WTC11 (cell line): ENCODE measurements at regions not wholly inside any gene's neighbourhood (a gene's known extent, or its start where the extent isn't known, plus 50 kb on each side); places are given as distances from the start of the nearest gene placed in this dataset.

Source experiments
- ATAC-seq: fragments of 200-7000 bp; cut with Tn5 transposase; 2 replicates; pipeline ENCODE4 v1.10.0; 2021; ENCODE audit warnings: mild to moderate bottlenecking, moderate library complexity
- CTCF ChIA-PET: fragments of 300-600 bp; sonication (Branson Sonifier 250); formaldehyde crosslinking; loops from one replicate; lab custom pipeline; 2021; ENCODE audit warnings: antibody characterized with exemption; lab: Charles Lee
- POLR2A ChIA-PET: fragments of 350-600 bp; sonication (Branson Sonifier 250); formaldehyde crosslinking; loops from one replicate; lab custom pipeline; 2021; ENCODE audit warnings: antibody characterized with exemption; lab: Charles Lee
- DNase-seq: peaks from one replicate; pipeline ENCODE4 v3.0.0; 2021; ENCODE audit warnings: low spot score
- H3K27ac Mint-ChIP-seq: 2 replicates; pipeline ENCODE4 v1.8.0; 2021; ENCODE audit warnings: mixed read lengths
- H3K27me3 Mint-ChIP-seq: 2 replicates; pipeline ENCODE4 v1.8.0; 2021; ENCODE audit warnings: low read depth, mild to moderate bottlenecking, moderate library complexity, mixed read lengths
- H3K36me3 Mint-ChIP-seq: 2 replicates; pipeline ENCODE4 v1.8.0; 2021; ENCODE audit warnings: mixed read lengths
- H3K4me1 Mint-ChIP-seq: 2 replicates; pipeline ENCODE4 v1.8.0; 2022; ENCODE audit warnings: mixed read lengths
- H3K4me3 Mint-ChIP-seq: 2 replicates; pipeline ENCODE4 v1.8.0; 2021; ENCODE audit warnings: mild to moderate bottlenecking, moderate library complexity, mixed read lengths
- H3K9me3 Mint-ChIP-seq: 2 replicates; pipeline ENCODE4 v1.8.0; 2021; ENCODE audit warnings: mixed read lengths
- ATF6 ChIP-seq: sonication (generic); formaldehyde crosslinking; IDR thresholded peaks from 2 replicates; pipeline ENCODE4 v1.8.1; 2023; ENCODE audit warnings: mild to moderate bottlenecking, missing genetic modification reagents
- CBFB ChIP-seq: sonication (generic); formaldehyde crosslinking; IDR thresholded peaks from 2 replicates; pipeline ENCODE4 v1.8.1; 2022; ENCODE audit warnings: mild to moderate bottlenecking, low read depth, missing genetic modification reagents
- CREM ChIP-seq: sonication (generic); formaldehyde crosslinking; IDR thresholded peaks from 2 replicates; pipeline ENCODE4 v1.8.1; 2022; ENCODE audit warnings: mild to moderate bottlenecking, missing genetic modification reagents, moderate library complexity
- GABPB1 ChIP-seq: sonication (generic); formaldehyde crosslinking; IDR thresholded peaks from 2 replicates; pipeline ENCODE4 v1.8.1; 2023; ENCODE audit warnings: mild to moderate bottlenecking, missing genetic modification reagents
- HMGA2 ChIP-seq: fragments of 250-450 bp; sonication (Bioruptor Pico); IDR thresholded peaks from 2 replicates; pipeline ENCODE4 v1.4.0; 2021; ENCODE audit warnings: mild to moderate bottlenecking, moderate library complexity
- NFE2L1 ChIP-seq: sonication (generic); formaldehyde crosslinking; IDR thresholded peaks from 2 replicates; pipeline ENCODE4 v1.8.1; 2023; ENCODE audit warnings: missing genetic modification reagents
- RELA ChIP-seq: sonication (generic); formaldehyde crosslinking; IDR thresholded peaks from 2 replicates; pipeline ENCODE4 v1.8.1; 2022; ENCODE audit warnings: missing genetic modification reagents, mild to moderate bottlenecking, borderline replicate concordance
- STAT6 ChIP-seq: sonication (generic); formaldehyde crosslinking; conservative IDR thresholded peaks from 2 replicates; pipeline ENCODE4 v1.8.1; 2023; ENCODE audit warnings: mild to moderate bottlenecking, low read depth, missing genetic modification reagents, moderate library complexity
- TEAD1 ChIP-seq: sonication (generic); formaldehyde crosslinking; IDR thresholded peaks from 2 replicates; pipeline ENCODE4 v1.8.0; 2022; ENCODE audit warnings: mild to moderate bottlenecking, missing genetic modification reagents
- TP53 ChIP-seq: sonication (generic); formaldehyde crosslinking; IDR thresholded peaks from 2 replicates; pipeline ENCODE4 v1.8.1; 2023; ENCODE audit warnings: mild to moderate bottlenecking, missing genetic modification reagents
- ZNF121 ChIP-seq: sonication (generic); formaldehyde crosslinking; IDR thresholded peaks from 2 replicates; pipeline ENCODE4 v1.8.0; 2023; ENCODE audit warnings: missing genetic modification reagents
- ZNF425 ChIP-seq: fragments of 250-450 bp; sonication (Bioruptor Pico); conservative IDR thresholded peaks from 2 replicates; pipeline ENCODE4 v1.9.0; 2021; ENCODE audit warnings: mild to moderate bottlenecking
- ZNF512 ChIP-seq: sonication (generic); formaldehyde crosslinking; IDR thresholded peaks from 2 replicates; pipeline ENCODE4 v1.8.1; 2022; ENCODE audit warnings: missing genetic modification reagents, borderline replicate concordance

GRCh38 chr20:5369629-5370028 is 52.9 kb upstream of the PROKR2 start:
- H3K4me1 Mint-ChIP-seq = no peaks in the 10 kb centered on the region
- H3K4me3 Mint-ChIP-seq = no peak overlapping the region
- H3K9me3 Mint-ChIP-seq = peaks cover 32% of the 10 kb centered on the region
- TF ChIP-seq TP53 (CRISPR knock-in tag) (no peak), ZNF121 (CRISPR knock-in tag) (no peak), STAT6 (CRISPR knock-in tag) (no peak), ATF6 (CRISPR knock-in tag) (no peak), TEAD1 (no peak), GABPB1 (CRISPR knock-in tag) (no peak), RELA (CRISPR knock-in tag) (no peak), ZNF425 (no peak), ZNF512 (CRISPR knock-in tag) (no peak), CBFB (no peak), NFE2L1 (CRISPR knock-in tag) (no peak), HMGA2 (no peak), CREM (CRISPR knock-in tag) (no peak)
- TF ChIP-seq, all 79 proteins: peak for 0
- H3K36me3 Mint-ChIP-seq = peaks cover 25% of the 10 kb centered on the region
- POLR2A ChIA-PET = no interaction called here
- peaks cover 16% of the 10 kb centered on the region for H3K27me3 Mint-ChIP-seq
- ATAC-seq = no peak
- CTCF ChIA-PET = interaction anchor here (0.7 kb wide), 1 partner anchor 33 kb away, joined by 4 read pairs; no protein-coding TSS in a partner anchor
- DNase-seq = no peak
- H3K27ac Mint-ChIP-seq = no peak overlapping the region
